B cell (primary cell): ENCODE measurements at regions not wholly inside any gene's neighbourhood (a gene's known extent, or its start where the extent isn't known, plus 50 kb on each side); places are given as distances from the start of the nearest gene placed in this dataset.

Source experiments
- EZH2 ChIP-seq: IDR thresholded peaks from 2 replicates; pipeline ENCODE4 v1.6.1; 2012; ENCODE audit warnings: borderline replicate concordance, low read depth, mild to moderate bottlenecking, moderate library complexity, low read length; ENCODE audit not compliant: insufficient read depth, poor library complexity, severe bottlenecking
- TF ChIP-seq, protein P1 (sequence below): fragments of 200-600 bp; IDR thresholded peaks from one replicate; pipeline ENCODE4 v1.8.0; 2022; ENCODE audit warnings: antibody characterized with exemption, mild to moderate bottlenecking

DNA sequence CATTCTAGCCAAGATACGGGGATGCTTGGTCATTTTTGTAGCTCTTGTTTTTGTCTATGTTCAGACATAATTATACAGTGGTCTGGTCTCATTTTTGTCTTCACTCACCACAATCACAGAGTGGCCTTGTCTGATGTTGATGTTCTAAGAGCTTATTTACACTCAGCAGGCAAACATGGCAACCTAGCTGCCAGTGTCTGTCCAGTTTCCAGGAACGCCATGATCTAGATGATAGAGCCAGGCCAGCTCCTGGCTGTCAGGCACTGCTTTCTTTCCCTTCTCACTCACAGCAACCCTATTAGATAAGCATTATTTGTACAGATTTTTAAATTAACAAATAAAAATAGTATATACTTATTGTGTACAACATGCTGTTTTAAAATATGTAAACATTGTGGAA, 98.6 kb upstream of the PHF14 start:
- TF ChIP-seq, protein P1, sequence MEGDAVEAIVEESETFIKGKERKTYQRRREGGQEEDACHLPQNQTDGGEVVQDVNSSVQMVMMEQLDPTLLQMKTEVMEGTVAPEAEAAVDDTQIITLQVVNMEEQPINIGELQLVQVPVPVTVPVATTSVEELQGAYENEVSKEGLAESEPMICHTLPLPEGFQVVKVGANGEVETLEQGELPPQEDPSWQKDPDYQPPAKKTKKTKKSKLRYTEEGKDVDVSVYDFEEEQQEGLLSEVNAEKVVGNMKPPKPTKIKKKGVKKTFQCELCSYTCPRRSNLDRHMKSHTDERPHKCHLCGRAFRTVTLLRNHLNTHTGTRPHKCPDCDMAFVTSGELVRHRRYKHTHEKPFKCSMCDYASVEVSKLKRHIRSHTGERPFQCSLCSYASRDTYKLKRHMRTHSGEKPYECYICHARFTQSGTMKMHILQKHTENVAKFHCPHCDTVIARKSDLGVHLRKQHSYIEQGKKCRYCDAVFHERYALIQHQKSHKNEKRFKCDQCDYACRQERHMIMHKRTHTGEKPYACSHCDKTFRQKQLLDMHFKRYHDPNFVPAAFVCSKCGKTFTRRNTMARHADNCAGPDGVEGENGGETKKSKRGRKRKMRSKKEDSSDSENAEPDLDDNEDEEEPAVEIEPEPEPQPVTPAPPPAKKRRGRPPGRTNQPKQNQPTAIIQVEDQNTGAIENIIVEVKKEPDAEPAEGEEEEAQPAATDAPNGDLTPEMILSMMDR, result no peak
- no peak for TF ChIP-seq EZH2
